Mucosa of descending colon (tissue), 3 donors: ENCODE measurements at regions not wholly inside any gene's neighbourhood (a gene's known extent, or its start where the extent isn't known, plus 50 kb on each side); places are given as distances from the start of the nearest gene placed in this dataset.

Experiments
- ATAC-seq: fragments of 200-7000 bp; cut with Tn5 transposase; one replicate; pipeline ENCODE4 v1.9.1; 2020; ENCODE audit warnings: mild to moderate bottlenecking, moderate library complexity
- DNase-seq, 3 donors: peaks; one replicate each; pipeline ENCODE4 v3.0.0-alpha.2; 2020
- H3K36me3 ChIP-seq: fragments of 200-600 bp; one replicate; pipeline ENCODE4 v1.8.0; 2021; ENCODE audit warnings: low read depth, mild to moderate bottlenecking
- H3K4me1 ChIP-seq: fragments of 200-600 bp; one replicate; pipeline ENCODE4 v1.8.0; 2021; ENCODE audit warnings: low read depth, mild to moderate bottlenecking
- H3K4me3 ChIP-seq: fragments of 200-600 bp; one replicate; pipeline ENCODE4 v1.8.0; 2021; ENCODE audit warnings: mild to moderate bottlenecking
- H3K9me3 ChIP-seq: fragments of 200-600 bp; one replicate; pipeline ENCODE4 v1.8.0; 2021; ENCODE audit warnings: mild to moderate bottlenecking
- intact Hi-C, 2 donors: fragments of 100-400 bp; cut with DNase I in 1 of 2; cut with micrococcal nuclease in 1 of 2; formaldehyde crosslinking; loops; one replicate each; pipeline versions ENCODE4 v1.11.0 to v1.11.1; 2022; cut with DNase I, micrococcal nuclease
- TF ChIP-seq, protein P1 (sequence below): fragments of 200-600 bp; IDR thresholded peaks from one replicate; pipeline ENCODE4 v1.8.0; 2022; ENCODE audit warnings: antibody characterized with exemption, mild to moderate bottlenecking
- donor health status: DM: no; HTN: no; CAD: no; lungs with moderate emphysema.
- donor health status: DM: no; HTN: no; CAD: no.
- donor health status: DM: no; HTN: yes; CAD: no.

DNA sequence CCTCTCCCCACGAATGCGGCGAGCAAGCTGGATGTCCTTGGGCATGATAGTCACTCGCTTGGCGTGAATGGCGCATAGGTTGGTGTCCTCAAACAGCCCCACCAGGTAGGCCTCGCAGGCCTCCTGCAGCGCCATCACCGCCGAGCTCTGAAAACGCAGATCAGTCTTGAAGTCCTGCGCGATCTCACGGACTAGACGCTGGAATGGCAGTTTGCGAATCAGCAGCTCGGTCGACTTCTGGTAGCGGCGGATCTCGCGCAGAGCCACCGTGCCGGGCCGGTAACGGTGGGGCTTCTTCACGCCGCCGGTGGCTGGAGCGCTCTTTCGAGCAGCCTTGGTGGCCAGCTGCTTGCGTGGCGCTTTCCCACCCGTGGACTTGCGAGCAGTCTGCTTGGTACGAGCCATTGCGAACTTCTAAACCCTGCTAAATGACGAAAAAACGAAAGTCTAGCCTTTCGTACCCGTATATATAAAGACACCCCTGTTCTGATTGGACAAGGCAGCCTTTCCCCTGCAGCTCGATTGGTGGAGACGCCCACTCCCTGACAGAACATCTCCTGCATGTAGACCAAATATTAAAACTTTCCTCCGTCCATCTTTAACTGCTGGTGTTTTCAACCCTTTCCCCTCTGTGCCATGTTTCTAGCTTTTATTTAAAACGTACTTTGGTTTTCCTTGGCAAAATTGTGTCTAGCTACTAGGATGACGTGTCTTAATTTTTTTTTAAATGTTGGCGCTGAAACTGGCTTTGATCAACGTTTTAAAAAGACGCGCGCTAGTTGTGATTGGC is 109.8 kb downstream of the HFE start:
- Histone ChIP-seq H3K9me3 (no peaks in the 10 kb centered on the region), H3K4me1 (peaks cover 6% of the 10 kb centered on the region), H3K36me3 (no peaks in the 10 kb centered on the region), H3K4me3 (peak overlapping the region; percentile 18)
- TF ChIP-seq, protein P1, sequence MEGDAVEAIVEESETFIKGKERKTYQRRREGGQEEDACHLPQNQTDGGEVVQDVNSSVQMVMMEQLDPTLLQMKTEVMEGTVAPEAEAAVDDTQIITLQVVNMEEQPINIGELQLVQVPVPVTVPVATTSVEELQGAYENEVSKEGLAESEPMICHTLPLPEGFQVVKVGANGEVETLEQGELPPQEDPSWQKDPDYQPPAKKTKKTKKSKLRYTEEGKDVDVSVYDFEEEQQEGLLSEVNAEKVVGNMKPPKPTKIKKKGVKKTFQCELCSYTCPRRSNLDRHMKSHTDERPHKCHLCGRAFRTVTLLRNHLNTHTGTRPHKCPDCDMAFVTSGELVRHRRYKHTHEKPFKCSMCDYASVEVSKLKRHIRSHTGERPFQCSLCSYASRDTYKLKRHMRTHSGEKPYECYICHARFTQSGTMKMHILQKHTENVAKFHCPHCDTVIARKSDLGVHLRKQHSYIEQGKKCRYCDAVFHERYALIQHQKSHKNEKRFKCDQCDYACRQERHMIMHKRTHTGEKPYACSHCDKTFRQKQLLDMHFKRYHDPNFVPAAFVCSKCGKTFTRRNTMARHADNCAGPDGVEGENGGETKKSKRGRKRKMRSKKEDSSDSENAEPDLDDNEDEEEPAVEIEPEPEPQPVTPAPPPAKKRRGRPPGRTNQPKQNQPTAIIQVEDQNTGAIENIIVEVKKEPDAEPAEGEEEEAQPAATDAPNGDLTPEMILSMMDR, result no peak
- intact Hi-C loops, result loop anchor here in 1 of 2 donors (5.0 kb wide), 1 partner anchor 40 kb away; a partner anchor contains a TSS
- DNase-seq (peak; percentile 75 to 86 (median 82)), ATAC-seq (peak; percentile 64)

DNA sequence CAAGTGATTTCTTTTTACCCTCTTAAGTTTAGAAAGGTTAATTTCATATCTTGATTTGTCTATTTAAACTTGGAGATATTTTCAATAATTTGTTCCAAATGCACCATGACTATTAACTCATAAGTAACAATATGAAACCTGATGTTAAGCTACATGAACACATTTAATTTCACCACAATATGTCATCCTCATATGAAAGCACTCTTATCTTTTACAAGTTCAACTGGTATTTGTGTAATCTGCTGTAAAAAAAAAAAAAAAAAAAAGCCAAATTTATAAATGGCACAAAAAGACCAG is 110.4 kb downstream of the HFE start:
- DNase-seq, result no peak

DNA sequence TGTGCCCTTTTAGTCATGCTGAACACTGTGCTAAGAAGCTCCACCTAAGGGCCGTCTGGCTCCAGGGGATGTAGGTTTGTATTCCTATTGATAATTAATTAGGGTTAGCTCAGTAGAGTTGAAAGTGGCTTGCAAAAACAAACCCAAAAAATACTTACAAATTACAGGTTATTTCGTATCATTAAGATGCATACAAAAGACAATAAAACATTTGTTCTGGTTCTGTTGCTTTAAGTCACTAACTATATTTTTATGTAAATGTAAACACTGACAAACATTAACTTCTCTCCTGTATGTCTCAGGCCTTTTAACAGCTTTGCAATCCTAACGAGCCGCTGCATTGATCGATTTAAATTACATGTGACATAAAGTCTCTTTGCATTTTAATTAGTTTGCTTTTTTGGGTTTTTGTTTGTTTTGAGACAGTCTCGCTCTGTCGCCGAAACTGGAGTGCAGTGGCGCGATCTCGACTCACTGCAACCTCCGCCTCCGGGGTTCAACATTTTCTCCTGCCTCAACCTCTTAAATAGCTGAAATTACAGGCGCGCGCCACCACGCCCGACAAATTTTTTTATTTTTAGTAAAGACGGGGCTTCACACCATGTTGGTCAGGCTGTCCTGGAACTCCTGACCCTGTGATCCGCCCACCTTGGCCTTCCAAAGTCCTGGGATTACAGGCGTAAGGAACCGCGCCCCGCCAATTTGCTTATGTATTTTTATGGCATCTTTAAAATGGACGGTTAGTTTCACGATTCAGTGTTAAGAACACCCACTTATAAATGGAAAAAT is 110.9 kb downstream of the HFE start:
- TF ChIP-seq, protein P1, result no peak
- peak; percentile 82 to 89 (median 83) for DNase-seq
- intact Hi-C loops, result loop anchor here in 1 of 2 donors (5.0 kb wide), 1 partner anchor 41 kb away; a partner anchor contains a TSS
- no peaks in the 10 kb centered on the region for H3K9me3 ChIP-seq
- H3K4me1 ChIP-seq, result peaks cover 3% of the 10 kb centered on the region
- peak overlapping the region; percentile 66 for H3K4me3 ChIP-seq
- ATAC-seq, result peak; percentile 24
- H3K36me3 ChIP-seq, result no peaks in the 10 kb centered on the region

More for the DNA sequence above, 110.4 kb downstream of the HFE start:
- H3K4me3 ChIP-seq, result peak overlapping the region; percentile 66
- ATAC-seq, result no peak
- no peaks in the 10 kb centered on the region for H3K9me3 ChIP-seq
- peaks cover 6% of the 10 kb centered on the region for H3K4me1 ChIP-seq
- intact Hi-C loops, result loop anchor here in 1 of 2 donors (5.0 kb wide), 1 partner anchor 40 kb away; a partner anchor contains a TSS
- H3K36me3 ChIP-seq, result no peaks in the 10 kb centered on the region
- TF ChIP-seq, protein P1, result no peak

DNA sequence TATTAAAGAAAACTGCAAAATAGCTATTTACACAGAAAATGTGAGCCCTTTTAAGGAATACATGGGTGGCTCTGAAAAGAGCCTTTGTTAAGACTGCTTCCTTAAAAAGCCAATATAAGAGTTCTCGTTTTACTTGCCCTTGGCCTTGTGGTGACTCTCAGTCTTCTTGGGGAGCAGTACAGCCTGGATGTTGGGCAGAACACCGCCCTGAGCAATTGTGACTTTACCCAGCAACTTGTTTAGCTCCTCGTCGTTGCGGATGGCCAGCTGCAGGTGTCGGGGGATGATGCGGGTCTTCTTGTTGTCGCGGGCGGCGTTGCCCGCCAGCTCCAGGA is 111.5 kb downstream of the HFE start:
- Histone ChIP-seq H3K36me3 (no peaks in the 10 kb centered on the region), H3K4me3 (peak overlapping the region; percentile 66), H3K4me1 (peaks cover 3% of the 10 kb centered on the region), H3K9me3 (no peaks in the 10 kb centered on the region)
- TF ChIP-seq, protein P1, result no peak
- ATAC-seq (peak; percentile 5), DNase-seq (no peak)
- intact Hi-C loops, result loop anchor here in 1 of 2 donors (5.0 kb wide), 1 partner anchor 41 kb away; a partner anchor contains a TSS

DNA sequence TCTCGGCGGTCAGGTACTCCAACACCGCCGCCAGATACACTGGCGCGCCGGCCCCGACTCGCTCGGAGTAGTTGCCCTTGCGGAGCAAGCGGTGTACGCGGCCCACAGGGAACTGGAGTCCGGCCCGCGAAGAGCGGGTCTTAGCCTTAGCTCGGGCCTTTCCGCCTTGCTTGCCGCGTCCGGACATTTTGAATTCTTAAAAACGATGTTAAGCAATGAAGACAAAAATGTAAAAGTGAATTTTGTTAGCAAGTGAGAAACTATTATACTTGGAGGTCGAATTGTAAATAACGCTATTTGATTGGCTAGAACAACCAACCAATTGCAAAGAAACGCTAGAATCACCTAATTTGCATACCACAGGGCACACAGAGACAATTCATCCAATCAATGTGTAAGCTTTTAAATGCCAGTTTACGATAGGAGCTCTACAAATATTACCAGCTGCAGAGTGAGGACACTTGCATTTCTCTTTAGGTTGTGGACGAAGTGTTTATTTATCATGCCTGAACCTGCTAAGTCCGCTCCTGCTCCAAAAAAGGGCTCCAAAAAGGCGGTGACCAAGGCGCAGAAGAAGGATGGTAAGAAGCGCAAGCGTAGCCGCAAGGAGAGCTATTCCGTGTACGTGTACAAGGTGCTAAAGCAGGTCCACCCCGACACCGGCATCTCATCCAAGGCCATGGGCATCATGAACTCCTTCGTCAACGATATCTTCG is 112.0 kb downstream of the HFE start:
- no peaks in the 10 kb centered on the region for H3K9me3 ChIP-seq
- H3K4me3 ChIP-seq, result peak overlapping the region; percentile 66
- TF ChIP-seq, protein P1, result no peak
- DNase-seq (peak; percentile 73 to 86 (median 81)), ATAC-seq (peak; percentile 78)
- peaks cover 3% of the 10 kb centered on the region for H3K4me1 ChIP-seq
- intact Hi-C loops, result loop anchor here in 1 of 2 donors (5.0 kb wide), 1 partner anchor 42 kb away; a partner anchor contains a TSS
- H3K36me3 ChIP-seq, result no peaks in the 10 kb centered on the region
